SH-SY5Y (cell line): ENCODE measurements at regions not wholly inside any gene's neighbourhood (a gene's known extent, or its start where the extent isn't known, plus 50 kb on each side); places are given as distances from the start of the nearest gene placed in this dataset.

ENCODE experiments used
- GATA2 ChIP-seq: IDR thresholded peaks from 2 replicates; pipeline ENCODE4 v1.6.1; 2011; ENCODE audit warnings: mild to moderate bottlenecking, low read depth, low read length
- GATA3 ChIP-seq: IDR thresholded peaks from 2 replicates; pipeline ENCODE4 v1.6.1; 2011; ENCODE audit warnings: low read depth, mild to moderate bottlenecking, low read length, moderate library complexity

GRCh38 chr6:113758214-113758613 is 98.9 kb upstream of the MARCKS start:
- no peak for TF ChIP-seq GATA2
- no peak for TF ChIP-seq GATA3
